NB4 (cell line): ENCODE measurements at regions not wholly inside any gene's neighbourhood (a gene's known extent, or its start where the extent isn't known, plus 50 kb on each side); places are given as distances from the start of the nearest gene placed in this dataset.

Experiments used
- CTCF ChIP-seq: IDR thresholded peaks from one replicate; pipeline ENCODE4 v1.5.1; 2012; ENCODE audit warnings: low read depth, low read length
- MAX ChIP-seq: IDR thresholded peaks from 2 replicates; pipeline ENCODE4 v1.6.1; 2011; ENCODE audit warnings: low read depth, low read length
- MYC ChIP-seq: IDR thresholded peaks from 2 replicates; pipeline ENCODE4 v1.6.1; 2011; ENCODE audit warnings: low read depth, low read length
- POLR2A ChIP-seq: IDR thresholded peaks from 2 replicates; pipeline ENCODE4 v1.6.1; 2011; ENCODE audit warnings: mild to moderate bottlenecking; ENCODE audit not compliant: insufficient read length; ENCODE audit errors: extremely low read depth

- no peak for TF ChIP-seq CTCF
- TF ChIP-seq POLR2A, result no peak
- no peak for TF ChIP-seq MAX
- no peak for TF ChIP-seq MYC
Measured at GRCh38 chr6:97687916-97688315, 404.9 kb upstream of the MMS22L start.
